ENCODE measurements at regions not wholly inside any gene's neighbourhood (a gene's known extent, or its start where the extent isn't known, plus 50 kb on each side); places are given as distances from the start of the nearest gene placed in this dataset.
"Not testable (repeated sequence)": the region's sequence is repeated elsewhere in the genome, so short reads cannot be mapped to it uniquely, and the experiment has no call there.

DNA sequence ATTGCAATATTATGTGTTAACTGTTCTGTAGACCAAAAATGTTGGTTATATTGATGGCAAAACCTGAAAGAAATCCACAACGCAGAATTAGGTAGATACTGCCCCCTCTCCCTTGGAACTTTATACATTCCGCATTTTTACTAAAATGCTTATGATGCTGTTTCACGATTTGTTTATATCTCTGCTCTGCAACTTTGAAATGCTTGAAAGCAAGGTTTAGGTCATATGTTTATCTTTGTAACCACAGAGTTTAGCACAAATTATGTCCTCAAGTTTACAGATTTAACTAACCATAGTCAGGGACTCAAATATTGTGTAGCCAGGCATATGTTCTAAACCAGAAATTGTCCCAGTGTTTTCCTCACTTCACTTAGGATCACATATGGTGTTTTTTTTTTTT is 66.1 kb upstream of the H2AZ1 start:
- no peak for DNase-seq (ENCODE audit: extremely low spot score)
- no peaks in the 10 kb centered on the region for H3K36me3 ChIP-seq
- no peaks in the 10 kb centered on the region for H3K9me3 ChIP-seq
- TF ChIP-seq EP300 (IDR thresholded peaks at IDR 0.05) (no peak), POLR2A (IDR thresholded peaks at IDR 0.05; ENCODE audit: low read depth) (no peak), POLR2AphosphoS5 (IDR thresholded peaks at IDR 0.05) (no peak), CTCF (IDR thresholded peaks at IDR 0.05) (no peak)
- WGBS = 60% methylated on average over 3 of the region's 3 CpGs
- no peaks in the 10 kb centered on the region for H3K27me3 ChIP-seq
- no peak overlapping the region for H3K27ac ChIP-seq (replicated peaks in 1 of 4)
- intact Hi-C loops (cut with DNase I) = no loop called here
- H3K4me3 ChIP-seq = no peak overlapping the region
- H3K4me1 ChIP-seq = no peaks in the 10 kb centered on the region

GRCh38 chr4:100014616-100015015 is 64.5 kb upstream of the H2AZ1 start:
- no peak for TF ChIP-seq POLR2AphosphoS5 (IDR thresholded peaks at IDR 0.05)
- TF ChIP-seq EP300 (IDR thresholded peaks at IDR 0.05) = no peak
- WGBS = 93% methylated on average over 3 of the region's 3 CpGs
- DNase-seq (ENCODE audit: extremely low spot score) = no peak
- Histone ChIP-seq H3K27ac (replicated peaks in 1 of 4) (no peak overlapping the region), H3K9me3 (no peaks in the 10 kb centered on the region), H3K36me3 (no peaks in the 10 kb centered on the region), H3K27me3 (no peaks in the 10 kb centered on the region), H3K4me1 (no peaks in the 10 kb centered on the region), H3K4me3 (no peak overlapping the region)
- intact Hi-C loops (cut with DNase I) = no loop called here

DNA sequence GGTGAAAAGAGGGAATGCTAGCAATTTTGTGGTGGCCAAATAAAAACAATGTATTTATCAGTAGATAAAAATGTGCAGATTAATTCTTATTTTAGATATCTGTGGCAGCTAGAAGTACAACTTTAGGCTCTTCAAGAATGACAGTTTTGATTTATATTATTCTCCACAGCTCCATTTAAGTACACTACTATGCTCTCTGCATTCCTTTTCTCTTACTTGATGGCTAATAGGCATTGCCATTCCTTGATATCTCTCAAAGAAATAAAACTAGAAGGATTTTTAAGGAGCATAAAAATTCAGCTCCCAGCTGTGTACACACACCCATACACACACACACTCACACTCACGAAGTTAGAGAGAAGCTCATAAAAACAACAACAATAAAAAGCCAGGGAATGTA is 59.4 kb upstream of the H2AZ1 start:
- Histone ChIP-seq H3K9me3 (no peaks in the 10 kb centered on the region), H3K27me3 (no peaks in the 10 kb centered on the region), H3K4me1 (no peaks in the 10 kb centered on the region), H3K36me3 (no peaks in the 10 kb centered on the region), H3K4me3 (no peak overlapping the region), H3K27ac (replicated peaks in 1 of 4) (no peak overlapping the region)
- intact Hi-C loops (cut with DNase I) = no loop called here
- WGBS = 77% methylated on average over 1 of the region's 1 CpG
- no peak for TF ChIP-seq EP300 (IDR thresholded peaks at IDR 0.05)
- TF ChIP-seq POLR2AphosphoS5 (IDR thresholded peaks at IDR 0.05) = no peak
- TF ChIP-seq CTCF (IDR thresholded peaks at IDR 0.05) = no peak
- TF ChIP-seq POLR2A (IDR thresholded peaks at IDR 0.05; ENCODE audit: low read depth) = no peak
- no peak for DNase-seq (ENCODE audit: extremely low spot score)

DNA sequence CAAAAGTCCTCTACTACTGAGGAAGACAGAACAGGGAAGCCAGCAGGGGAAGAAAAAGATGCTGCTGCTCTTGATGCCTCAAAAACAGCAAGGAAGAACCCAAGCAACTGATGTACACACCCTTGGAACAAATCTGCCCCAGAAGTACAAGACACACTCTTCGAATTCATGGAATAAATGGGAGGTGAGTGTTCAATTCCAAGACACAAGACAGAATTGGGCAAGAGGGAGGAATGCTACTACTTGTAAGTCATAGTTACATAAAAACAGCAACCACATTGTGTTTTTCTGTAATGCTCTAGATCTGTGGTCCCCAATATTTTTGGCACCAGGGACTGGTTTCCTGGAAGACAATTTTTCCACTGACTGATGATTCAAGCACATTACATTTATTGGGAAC is 58.0 kb upstream of the H2AZ1 start:
- WGBS = 82% methylated on average over 1 of the region's 1 CpG
- Histone ChIP-seq H3K4me1 (no peaks in the 10 kb centered on the region), H3K27me3 (no peaks in the 10 kb centered on the region), H3K27ac (replicated peaks in 1 of 4) (no peak overlapping the region), H3K9me3 (no peaks in the 10 kb centered on the region), H3K4me3 (no peak overlapping the region), H3K36me3 (no peaks in the 10 kb centered on the region)
- DNase-seq (ENCODE audit: extremely low spot score) = no peak
- no peak for TF ChIP-seq POLR2A (IDR thresholded peaks at IDR 0.05; ENCODE audit: low read depth)
- no peak for TF ChIP-seq EP300 (IDR thresholded peaks at IDR 0.05)
- no peak for TF ChIP-seq POLR2AphosphoS5 (IDR thresholded peaks at IDR 0.05)
- no peak for TF ChIP-seq CTCF (IDR thresholded peaks at IDR 0.05)
- intact Hi-C loops (cut with DNase I) = no loop called here

GRCh38 chr4:100006161-100006560 is 56.1 kb upstream of the H2AZ1 start:
- H3K9me3 ChIP-seq; DNase-seq (ENCODE audit: extremely low spot score); H3K36me3 ChIP-seq; H3K27me3 ChIP-seq; H3K4me1 ChIP-seq; H3K27ac ChIP-seq (replicated peaks in 1 of 4); H3K4me3 ChIP-seq; intact Hi-C loops (cut with DNase I): not testable (repeated sequence)
- WGBS = 94% methylated on average over 16 of the region's 23 CpGs

Small RNAs in the stretch of these regions (small RNA-seq; reads per million reads assigned to genes)
- gene DYNLL1P6 = 0 reads per million in 3 donors
